Nephron progenitor cell (in vitro differentiated cells): ENCODE measurements at regions not wholly inside any gene's neighbourhood (a gene's known extent, or its start where the extent isn't known, plus 50 kb on each side); places are given as distances from the start of the nearest gene placed in this dataset.
A peak's percentile ranks its signal among the peaks of the same experiment; 100 is the strongest.

Experiments used
- DNase-seq: peaks from one replicate; pipeline ENCODE4 v3.0.0; 2021
- H3K27ac Mint-ChIP-seq: 2 replicates; pipeline ENCODE4 v1.8.0; 2021; ENCODE audit warnings: mild to moderate bottlenecking, moderate library complexity, mixed read lengths
- H3K27me3 Mint-ChIP-seq: 2 replicates; pipeline ENCODE4 v1.8.0; 2021; ENCODE audit warnings: mild to moderate bottlenecking, low read depth, mixed read lengths; ENCODE audit not compliant: poor library complexity
- H3K36me3 Mint-ChIP-seq: 2 replicates; pipeline ENCODE4 v1.8.0; 2021; ENCODE audit warnings: low read depth, mixed read lengths
- H3K4me1 Mint-ChIP-seq: 2 replicates; pipeline ENCODE4 v1.8.0; 2021; ENCODE audit warnings: mixed read lengths
- H3K4me3 Mint-ChIP-seq: 2 replicates; pipeline ENCODE4 v1.8.0; 2021; ENCODE audit warnings: mild to moderate bottlenecking, moderate library complexity, mixed read lengths
- H3K9me3 Mint-ChIP-seq: 2 replicates; pipeline ENCODE4 v1.8.0; 2021; ENCODE audit warnings: mild to moderate bottlenecking, moderate library complexity, mixed read lengths
- TF ChIP-seq, protein P1 (sequence below): fragments of 200-600 bp; sonication (generic); IDR thresholded peaks from 2 replicates; pipeline ENCODE4 v1.5.0; 2021; ENCODE audit warnings: antibody characterized with exemption

- Mint-ChIP-seq H3K27me3 (no peaks in the 10 kb centered on the region), H3K36me3 (no peaks in the 10 kb centered on the region), H3K4me3 (no peak overlapping the region), H3K27ac (peak overlapping the region; percentile 46), H3K4me1 (peaks cover 21% of the 10 kb centered on the region), H3K9me3 (no peaks in the 10 kb centered on the region)
- TF ChIP-seq, protein P1, sequence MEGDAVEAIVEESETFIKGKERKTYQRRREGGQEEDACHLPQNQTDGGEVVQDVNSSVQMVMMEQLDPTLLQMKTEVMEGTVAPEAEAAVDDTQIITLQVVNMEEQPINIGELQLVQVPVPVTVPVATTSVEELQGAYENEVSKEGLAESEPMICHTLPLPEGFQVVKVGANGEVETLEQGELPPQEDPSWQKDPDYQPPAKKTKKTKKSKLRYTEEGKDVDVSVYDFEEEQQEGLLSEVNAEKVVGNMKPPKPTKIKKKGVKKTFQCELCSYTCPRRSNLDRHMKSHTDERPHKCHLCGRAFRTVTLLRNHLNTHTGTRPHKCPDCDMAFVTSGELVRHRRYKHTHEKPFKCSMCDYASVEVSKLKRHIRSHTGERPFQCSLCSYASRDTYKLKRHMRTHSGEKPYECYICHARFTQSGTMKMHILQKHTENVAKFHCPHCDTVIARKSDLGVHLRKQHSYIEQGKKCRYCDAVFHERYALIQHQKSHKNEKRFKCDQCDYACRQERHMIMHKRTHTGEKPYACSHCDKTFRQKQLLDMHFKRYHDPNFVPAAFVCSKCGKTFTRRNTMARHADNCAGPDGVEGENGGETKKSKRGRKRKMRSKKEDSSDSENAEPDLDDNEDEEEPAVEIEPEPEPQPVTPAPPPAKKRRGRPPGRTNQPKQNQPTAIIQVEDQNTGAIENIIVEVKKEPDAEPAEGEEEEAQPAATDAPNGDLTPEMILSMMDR, result no peak
- no peak for DNase-seq
These were observed 72.8 kb upstream of the ZDHHC17 start for GRCh38 chr12:76690921-76691700.

- H3K4me3 Mint-ChIP-seq, result no peak overlapping the region
- peaks cover 32% of the 10 kb centered on the region for H3K4me1 Mint-ChIP-seq
- H3K27me3 Mint-ChIP-seq, result no peaks in the 10 kb centered on the region
- no peak for DNase-seq
- TF ChIP-seq, protein P1, result no peak
- peak overlapping the region; percentile 11 for H3K27ac Mint-ChIP-seq
- no peaks in the 10 kb centered on the region for H3K9me3 Mint-ChIP-seq
- H3K36me3 Mint-ChIP-seq, result no peaks in the 10 kb centered on the region
These were observed 71.1 kb upstream of the ZDHHC17 start for GRCh38 chr12:76692846-76693245.

- TF ChIP-seq, protein P1, result no peak
- peaks cover 47% of the 10 kb centered on the region for H3K4me1 Mint-ChIP-seq
- DNase-seq, result no peak
- no peaks in the 10 kb centered on the region for H3K36me3 Mint-ChIP-seq
- H3K27me3 Mint-ChIP-seq, result no peaks in the 10 kb centered on the region
- no peak overlapping the region for H3K27ac Mint-ChIP-seq
- H3K4me3 Mint-ChIP-seq, result no peak overlapping the region
- H3K9me3 Mint-ChIP-seq, result no peaks in the 10 kb centered on the region
These were observed 69.5 kb upstream of the ZDHHC17 start for GRCh38 chr12:76694369-76694768.

- Mint-ChIP-seq H3K27ac (no peak overlapping the region), H3K4me1 (peaks cover 54% of the 10 kb centered on the region), H3K27me3 (no peaks in the 10 kb centered on the region), H3K36me3 (no peaks in the 10 kb centered on the region), H3K9me3 (no peaks in the 10 kb centered on the region), H3K4me3 (no peak overlapping the region)
- TF ChIP-seq, protein P1, result no peak
- no peak for DNase-seq
These were observed 67.7 kb upstream of the ZDHHC17 start for GRCh38 chr12:76696186-76696585.

DNA sequence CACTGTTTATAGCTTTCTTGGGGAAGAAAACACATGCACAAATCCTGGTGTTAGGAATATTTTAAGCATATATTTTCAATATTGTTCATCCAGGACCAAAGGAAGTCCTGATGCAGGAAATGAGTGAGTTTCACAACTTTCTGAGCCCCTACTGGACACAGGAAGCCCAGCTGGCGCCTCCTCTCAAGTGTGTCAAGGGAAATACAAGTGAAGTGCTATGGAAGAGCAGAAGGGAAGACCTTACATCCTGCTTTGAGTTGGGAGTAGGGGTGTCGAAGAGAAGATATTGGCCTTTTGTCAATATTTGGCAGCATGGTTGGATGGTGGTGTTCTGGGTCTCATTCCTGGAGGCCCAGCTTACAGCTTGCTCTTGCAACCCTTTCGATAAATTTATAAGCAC lies 66.1 kb upstream of the ZDHHC17 start:
- Mint-ChIP-seq H3K9me3 (no peaks in the 10 kb centered on the region), H3K4me3 (no peak overlapping the region), H3K4me1 (peaks cover 53% of the 10 kb centered on the region), H3K27ac (peak overlapping the region; percentile 82), H3K36me3 (no peaks in the 10 kb centered on the region), H3K27me3 (no peaks in the 10 kb centered on the region)
- TF ChIP-seq, protein P1, result no peak
- DNase-seq, result peak; percentile 15

- TF ChIP-seq, protein P1, result no peak
- peaks cover 52% of the 10 kb centered on the region for H3K4me1 Mint-ChIP-seq
- peak overlapping the region; percentile 82 for H3K27ac Mint-ChIP-seq
- no peak overlapping the region for H3K4me3 Mint-ChIP-seq
- no peaks in the 10 kb centered on the region for H3K27me3 Mint-ChIP-seq
- H3K9me3 Mint-ChIP-seq, result no peaks in the 10 kb centered on the region
- H3K36me3 Mint-ChIP-seq, result no peaks in the 10 kb centered on the region
- DNase-seq, result no peak
These were observed 65.6 kb upstream of the ZDHHC17 start for GRCh38 chr12:76698316-76698715.
